Endothelial cell (in vitro differentiated cells): ENCODE measurements at regions not wholly inside any gene's neighbourhood (a gene's known extent, or its start where the extent isn't known, plus 50 kb on each side); places are given as distances from the start of the nearest gene placed in this dataset.

ENCODE experiments used
- DNase-seq: peaks from one replicate; pipeline ENCODE4 v3.0.0; 2021; ENCODE audit warnings: low spot score
- H3K27ac Mint-ChIP-seq: one replicate; pipeline ENCODE4 v1.8.0; 2021; ENCODE audit warnings: mixed read lengths, inconsistent platforms; ENCODE audit not compliant: unreplicated experiment
- H3K27me3 Mint-ChIP-seq: one replicate; pipeline ENCODE4 v1.8.0; 2021; ENCODE audit warnings: mild to moderate bottlenecking, moderate library complexity, mixed read lengths, inconsistent platforms; ENCODE audit not compliant: unreplicated experiment
- H3K36me3 Mint-ChIP-seq: one replicate; pipeline ENCODE4 v1.8.0; 2021; ENCODE audit warnings: mild to moderate bottlenecking, low read depth, mixed read lengths, inconsistent platforms; ENCODE audit not compliant: unreplicated experiment
- H3K4me1 Mint-ChIP-seq: one replicate; pipeline ENCODE4 v1.8.0; 2021; ENCODE audit warnings: mild to moderate bottlenecking, mixed read lengths, inconsistent platforms; ENCODE audit not compliant: unreplicated experiment
- H3K4me3 Mint-ChIP-seq: one replicate; pipeline ENCODE4 v1.8.0; 2021; ENCODE audit warnings: mild to moderate bottlenecking, mixed read lengths, inconsistent platforms; ENCODE audit not compliant: unreplicated experiment
- H3K9me3 Mint-ChIP-seq: one replicate; pipeline ENCODE4 v1.8.0; 2021; ENCODE audit warnings: mixed read lengths, inconsistent platforms; ENCODE audit not compliant: unreplicated experiment
- CTCF ChIP-seq: fragments of 200-600 bp; sonication (generic); IDR thresholded peaks from one replicate; pipeline ENCODE4 v1.5.0; 2021; ENCODE audit warnings: antibody characterized with exemption; ENCODE audit not compliant: unreplicated experiment

- H3K27me3 Mint-ChIP-seq = no peaks in the 10 kb centered on the region
- H3K4me3 Mint-ChIP-seq = no peak overlapping the region
- H3K9me3 Mint-ChIP-seq = no peaks in the 10 kb centered on the region
- H3K36me3 Mint-ChIP-seq = no peaks in the 10 kb centered on the region
- TF ChIP-seq CTCF = no peak
- no peak for DNase-seq
- no peak overlapping the region for H3K27ac Mint-ChIP-seq
- H3K4me1 Mint-ChIP-seq = peaks cover 4% of the 10 kb centered on the region
Measured at GRCh38 chr2:41602341-41602740, 445.5 kb upstream of the PKDCC start.

GRCh38 chr2:41605311-41605710 is 442.5 kb upstream of the PKDCC start:
- H3K27me3 Mint-ChIP-seq = no peaks in the 10 kb centered on the region
- no peak for DNase-seq
- no peak overlapping the region for H3K27ac Mint-ChIP-seq
- no peaks in the 10 kb centered on the region for H3K4me1 Mint-ChIP-seq
- no peak overlapping the region for H3K4me3 Mint-ChIP-seq
- H3K36me3 Mint-ChIP-seq = no peaks in the 10 kb centered on the region
- no peaks in the 10 kb centered on the region for H3K9me3 Mint-ChIP-seq
- no peak for TF ChIP-seq CTCF

- DNase-seq = no peak
- H3K4me1 Mint-ChIP-seq = no peaks in the 10 kb centered on the region
- no peaks in the 10 kb centered on the region for H3K9me3 Mint-ChIP-seq
- H3K27me3 Mint-ChIP-seq = no peaks in the 10 kb centered on the region
- no peak overlapping the region for H3K27ac Mint-ChIP-seq
- TF ChIP-seq CTCF = no peak
- no peak overlapping the region for H3K4me3 Mint-ChIP-seq
- no peaks in the 10 kb centered on the region for H3K36me3 Mint-ChIP-seq
Measured at GRCh38 chr2:41605914-41606313, 441.9 kb upstream of the PKDCC start.

GRCh38 chr2:41610501-41611190 is 437.2 kb upstream of the PKDCC start:
- TF ChIP-seq CTCF = no peak
- H3K4me3 Mint-ChIP-seq = no peak overlapping the region
- no peaks in the 10 kb centered on the region for H3K27me3 Mint-ChIP-seq
- no peak overlapping the region for H3K27ac Mint-ChIP-seq
- no peaks in the 10 kb centered on the region for H3K9me3 Mint-ChIP-seq
- H3K4me1 Mint-ChIP-seq = no peaks in the 10 kb centered on the region
- no peaks in the 10 kb centered on the region for H3K36me3 Mint-ChIP-seq
- no peak for DNase-seq

- Mint-ChIP-seq H3K4me1 (no peaks in the 10 kb centered on the region), H3K27me3 (no peaks in the 10 kb centered on the region), H3K36me3 (no peaks in the 10 kb centered on the region), H3K4me3 (no peak overlapping the region), H3K9me3 (no peaks in the 10 kb centered on the region), H3K27ac (no peak overlapping the region)
- TF ChIP-seq CTCF = no peak
- DNase-seq = no peak
Measured at GRCh38 chr2:41618754-41619153, 429.1 kb upstream of the PKDCC start.
